T-cell (primary cell): ENCODE measurements at regions not wholly inside any gene's neighbourhood (a gene's known extent, or its start where the extent isn't known, plus 50 kb on each side); places are given as distances from the start of the nearest gene placed in this dataset.

Experiments
- ATAC-seq, 4 experiments: fragments of 200-7000 bp in 3 of 4; fragments of 150-1000 bp in 1 of 4; cut with Tn5 transposase; replicated peaks in 1 of 4; 1 replicate in 3 of 4; 2 replicates in 1 of 4; pipeline ENCODE4 v1.10.0; 2021; ENCODE audit warnings: moderate library complexity in 3 of 4, mild to moderate bottlenecking in 2 of 4, moderate number of reproducible peaks in 1 of 4
- CTCF ChIA-PET, 2 donors: fragments of 300-600 bp; sonication (Branson Sonifier 250); formaldehyde crosslinking; loops; one replicate each; lab custom pipeline; 2022; ENCODE audit warnings: antibody characterized with exemption in 2 of 2; lab: Charles Lee
- POLR2A ChIA-PET, 2 donors: fragments of 300-600 bp; sonication (Branson Sonifier 250); formaldehyde crosslinking; loops; one replicate each; lab custom pipeline; 2022; ENCODE audit warnings: antibody characterized with exemption in 2 of 2; lab: Charles Lee
- DNase-seq, 35 experiments: peaks; one replicate each; pipeline versions ENCODE4 v3.0.0 to v3.0.0-alpha.2; 2013 to 2023
- H3K27ac ChIP-seq: one replicate; pipeline ENCODE4 v1.5.1; 2013; ENCODE audit warnings: low read length
- H3K27me3 ChIP-seq, 2 experiments: replicated peaks in 1 of 2; 1 replicate in 1 of 2; 2 replicates in 1 of 2; pipeline versions ENCODE4 v1.6.1 to v1.7.0; 2013; ENCODE audit warnings: low read length in 1 of 2, mixed read lengths in 1 of 2; ENCODE audit not compliant: control insufficient read depth in 2 of 2, insufficient read depth in 2 of 2; ENCODE audit errors: extremely low read depth in 1 of 2
- H3K36me3 ChIP-seq, 2 donors: 1 replicate in 1 of 2; 2 replicates in 1 of 2; pipeline versions ENCODE4 v1.6.1 to v1.7.0; 2013; ENCODE audit warnings: low read length in 1 of 2; ENCODE audit not compliant: control insufficient read depth in 2 of 2, insufficient read depth in 1 of 2; ENCODE audit errors: extremely low read depth in 1 of 2
- H3K4me1 ChIP-seq, 2 experiments: 1 replicate in 1 of 2; 2 replicates in 1 of 2; pipeline versions ENCODE4 v1.6.1 to v1.7.0; 2013; ENCODE audit warnings: low read length in 2 of 2, mixed read lengths in 1 of 2; ENCODE audit not compliant: insufficient read depth in 2 of 2, control insufficient read depth in 1 of 2; ENCODE audit errors: extremely low read depth in 1 of 2
- H3K4me3 ChIP-seq, 2 donors: 1 replicate in 1 of 2; 2 replicates in 1 of 2; pipeline versions ENCODE4 v1.5.1 to v1.7.0; 2013; ENCODE audit warnings: mild to moderate bottlenecking in 2 of 2, low read length in 1 of 2, moderate library complexity in 1 of 2; ENCODE audit not compliant: control insufficient read depth in 1 of 2; ENCODE audit errors: extremely low read depth in 1 of 2
- H3K9me3 ChIP-seq: 2 replicates; pipeline ENCODE4 v1.7.0; 2013
- H3K27ac Mint-ChIP-seq, 2 donors: one replicate each; pipeline ENCODE4 v1.8.0; 2020 to 2021; ENCODE audit warnings: mild to moderate bottlenecking in 2 of 2, mixed read lengths in 2 of 2
- H3K27me3 Mint-ChIP-seq, 2 donors: one replicate each; pipeline ENCODE4 v1.8.0; 2021 to 2022; ENCODE audit warnings: mixed read lengths in 2 of 2
- H3K36me3 Mint-ChIP-seq: one replicate; pipeline ENCODE4 v1.8.0; 2021; ENCODE audit warnings: mixed read lengths
- H3K4me1 Mint-ChIP-seq, 3 donors: one replicate each; pipeline ENCODE4 v1.8.0; 2020 to 2022; ENCODE audit warnings: mixed read lengths in 3 of 3, mild to moderate bottlenecking in 1 of 3
- H3K4me3 Mint-ChIP-seq, 3 donors: one replicate each; pipeline ENCODE4 v1.8.0; 2020 to 2022; ENCODE audit warnings: mild to moderate bottlenecking in 3 of 3, mixed read lengths in 3 of 3, moderate library complexity in 3 of 3
- H3K9me3 Mint-ChIP-seq, 3 donors: one replicate each; pipeline ENCODE4 v1.8.0; 2020 to 2022; ENCODE audit warnings: mixed read lengths in 3 of 3
- WGBS: methylation state at CpG from one replicate; pipeline ENCODE4 v1.1.5; 2013; ENCODE audit warnings: missing lambda C conversion rate; ENCODE audit not compliant: insufficient coverage; 5-methylcytosine and 5-hydroxymethylcytosine counted together

- no peak overlapping the region for H3K4me3 Mint-ChIP-seq
- no peaks in the 10 kb centered on the region for H3K27me3 Mint-ChIP-seq
- POLR2A ChIA-PET = no interaction called here
- no peak for ATAC-seq
- H3K4me1 Mint-ChIP-seq = peaks cover 12 to 24% (median 15%) of the 10 kb centered on the region in 3 donors
- no peak overlapping the region for H3K4me3 ChIP-seq
- H3K27ac Mint-ChIP-seq = no peak overlapping the region
- no peak for DNase-seq
- H3K36me3 Mint-ChIP-seq = no peaks in the 10 kb centered on the region
- no peaks in the 10 kb centered on the region for H3K36me3 ChIP-seq
- no peak overlapping the region for H3K27ac ChIP-seq
- no CpG with 5 or more reads among the region's 2 CpGs for WGBS
- H3K9me3 ChIP-seq = no peaks in the 10 kb centered on the region
- H3K9me3 Mint-ChIP-seq = peaks cover 0 to 5% (median 0%) of the 10 kb centered on the region in 3 donors
- CTCF ChIA-PET = no interaction called here
- H3K4me1 ChIP-seq = peaks cover 0 to 11% of the 10 kb centered on the region in 2 experiments
- H3K27me3 ChIP-seq = no peaks in the 10 kb centered on the region
Observed at GRCh38 chr4:11097725-11098124, 331.0 kb downstream of the HS3ST1 start.

- H3K4me3 Mint-ChIP-seq = no peak overlapping the region
- DNase-seq (no peak), ATAC-seq (no peak)
- H3K4me1 Mint-ChIP-seq = no peaks in the 10 kb centered on the region
- Histone ChIP-seq H3K4me3 (no peak overlapping the region), H3K36me3 (no peaks in the 10 kb centered on the region), H3K4me1 (no peaks in the 10 kb centered on the region), H3K9me3 (no peaks in the 10 kb centered on the region), H3K27me3 (no peaks in the 10 kb centered on the region), H3K27ac (no peak overlapping the region)
- no peaks in the 10 kb centered on the region for H3K36me3 Mint-ChIP-seq
- ChIA-PET CTCF (no interaction called here), POLR2A (no interaction called here)
- no peak overlapping the region for H3K27ac Mint-ChIP-seq
- H3K27me3 Mint-ChIP-seq = no peaks in the 10 kb centered on the region
- peaks cover 0 to 2% (median 0%) of the 10 kb centered on the region in 3 donors for H3K9me3 Mint-ChIP-seq
Observed at GRCh38 chr4:11081006-11081405, 347.7 kb downstream of the HS3ST1 start.

GRCh38 chr4:11079171-11079570, 349.5 kb downstream of the HS3ST1 start:
- H3K27ac ChIP-seq = no peak overlapping the region
- no peak overlapping the region for H3K4me3 Mint-ChIP-seq
- H3K4me3 ChIP-seq = no peak overlapping the region
- H3K4me1 Mint-ChIP-seq = no peaks in the 10 kb centered on the region
- no peaks in the 10 kb centered on the region for H3K4me1 ChIP-seq
- no peaks in the 10 kb centered on the region for H3K27me3 ChIP-seq
- POLR2A ChIA-PET = no interaction called here
- peaks cover 0 to 2% (median 0%) of the 10 kb centered on the region in 3 donors for H3K9me3 Mint-ChIP-seq
- H3K27me3 Mint-ChIP-seq = no peaks in the 10 kb centered on the region
- H3K9me3 ChIP-seq = no peaks in the 10 kb centered on the region
- no peak overlapping the region for H3K27ac Mint-ChIP-seq
- H3K36me3 Mint-ChIP-seq = no peaks in the 10 kb centered on the region
- no CpG with 5 or more reads among the region's 1 CpG for WGBS
- ATAC-seq (no peak), DNase-seq (no peak)
- no peaks in the 10 kb centered on the region for H3K36me3 ChIP-seq
- CTCF ChIA-PET = no interaction called here

GRCh38 chr4:11074581-11075241, 354.0 kb downstream of the HS3ST1 start:
- POLR2A ChIA-PET = no interaction called here

GRCh38 chr4:11073621-11074051, 355.1 kb downstream of the HS3ST1 start:
- Histone ChIP-seq H3K36me3 (no peaks in the 10 kb centered on the region), H3K9me3 (no peaks in the 10 kb centered on the region), H3K4me3 (no peak overlapping the region), H3K4me1 (no peaks in the 10 kb centered on the region), H3K27me3 (no peaks in the 10 kb centered on the region), H3K27ac (no peak overlapping the region)
- H3K27me3 Mint-ChIP-seq = no peaks in the 10 kb centered on the region
- H3K4me3 Mint-ChIP-seq = no peak overlapping the region
- ATAC-seq (no peak), DNase-seq (no peak)
- no peaks in the 10 kb centered on the region for H3K36me3 Mint-ChIP-seq
- CTCF ChIA-PET = no interaction called here
- WGBS = 95% methylated on average over 6 of the region's 6 CpGs
- H3K27ac Mint-ChIP-seq = no peak overlapping the region
- POLR2A ChIA-PET = no interaction called here
- no peaks in the 10 kb centered on the region for H3K4me1 Mint-ChIP-seq
- no peaks in the 10 kb centered on the region for H3K9me3 Mint-ChIP-seq

More at GRCh38 chr4:11074581-11075241, 354.0 kb downstream of the HS3ST1 start:
- Mint-ChIP-seq H3K36me3 (no peaks in the 10 kb centered on the region), H3K9me3 (no peaks in the 10 kb centered on the region), H3K27me3 (no peaks in the 10 kb centered on the region), H3K4me1 (no peaks in the 10 kb centered on the region), H3K4me3 (no peak overlapping the region), H3K27ac (no peak overlapping the region)
- no peak overlapping the region for H3K4me3 ChIP-seq
- no peaks in the 10 kb centered on the region for H3K27me3 ChIP-seq
- CTCF ChIA-PET = no interaction called here
- H3K27ac ChIP-seq = no peak overlapping the region
- ATAC-seq (no peak), DNase-seq (no peak)
- WGBS = 83% methylated on average over 1 of the region's 4 CpGs
- H3K4me1 ChIP-seq = no peaks in the 10 kb centered on the region
- no peaks in the 10 kb centered on the region for H3K36me3 ChIP-seq
- no peaks in the 10 kb centered on the region for H3K9me3 ChIP-seq

GRCh38 chr4:11072999-11073398, 355.7 kb downstream of the HS3ST1 start:
- ChIA-PET POLR2A (no interaction called here), CTCF (no interaction called here)
- Mint-ChIP-seq H3K27ac (no peak overlapping the region), H3K4me3 (no peak overlapping the region), H3K36me3 (no peaks in the 10 kb centered on the region), H3K27me3 (no peaks in the 10 kb centered on the region), H3K4me1 (no peaks in the 10 kb centered on the region), H3K9me3 (no peaks in the 10 kb centered on the region)
- H3K4me3 ChIP-seq = no peak overlapping the region
- DNase-seq (peak in 1 of 35 experiments; percentile 6), ATAC-seq (peak in 1 of 4 experiments; percentile 30)
- H3K9me3 ChIP-seq = no peaks in the 10 kb centered on the region
- WGBS = no CpG with 5 or more reads among the region's 8 CpGs
- H3K27ac ChIP-seq = no peak overlapping the region
- no peaks in the 10 kb centered on the region for H3K4me1 ChIP-seq
- no peaks in the 10 kb centered on the region for H3K27me3 ChIP-seq
- no peaks in the 10 kb centered on the region for H3K36me3 ChIP-seq

- Histone ChIP-seq H3K27me3 (no peaks in the 10 kb centered on the region), H3K9me3 (no peaks in the 10 kb centered on the region), H3K4me1 (no peaks in the 10 kb centered on the region), H3K36me3 (no peaks in the 10 kb centered on the region), H3K4me3 (no peak overlapping the region), H3K27ac (no peak overlapping the region)
- CTCF ChIA-PET = no interaction called here
- ATAC-seq = no peak
- WGBS = no CpG with 5 or more reads among the region's 5 CpGs
- H3K27ac Mint-ChIP-seq = no peak overlapping the region
- POLR2A ChIA-PET = no interaction called here
- no peaks in the 10 kb centered on the region for H3K36me3 Mint-ChIP-seq
- no peaks in the 10 kb centered on the region for H3K27me3 Mint-ChIP-seq
- no peaks in the 10 kb centered on the region for H3K9me3 Mint-ChIP-seq
- H3K4me1 Mint-ChIP-seq = no peaks in the 10 kb centered on the region
- no peak for DNase-seq
- no peak overlapping the region for H3K4me3 Mint-ChIP-seq
Observed at GRCh38 chr4:11072463-11072862, 356.2 kb downstream of the HS3ST1 start.
